GM23338 (cell line): ENCODE measurements at regions not wholly inside any gene's neighbourhood (a gene's known extent, or its start where the extent isn't known, plus 50 kb on each side); places are given as distances from the start of the nearest gene placed in this dataset.

Experiments used
- ATAC-seq: fragments of 200-7000 bp; cut with Tn5 transposase; 3 replicates; pipeline ENCODE4 v1.9.1; 2020
- DNase-seq: peaks from one replicate; pipeline ENCODE4 v3.0.0-alpha.2; 2015; ENCODE audit warnings: low spot score
- H2AFZ ChIP-seq: fragments of 200-600 bp; sonication (generic); 2 replicates; pipeline ENCODE4 v1.8.0; 2016; ENCODE audit warnings: antibody characterized with exemption, mild to moderate bottlenecking, moderate library complexity
- H3F3A ChIP-seq: fragments of 200-600 bp; sonication (generic); replicated peaks from 2 replicates; pipeline ENCODE4 v1.8.0; 2017; ENCODE audit warnings: antibody characterized with exemption, mixed run types, low read depth
- H3K27ac ChIP-seq: fragments of 200-600 bp; sonication (generic); 2 replicates; pipeline ENCODE4 v1.6.1; 2016; ENCODE audit warnings: low read depth
- H3K27me3 ChIP-seq: fragments of 200-600 bp; sonication (generic); 2 replicates; pipeline ENCODE4 v1.8.0; 2016; ENCODE audit warnings: mild to moderate bottlenecking, mixed run types, moderate library complexity; ENCODE audit not compliant: insufficient read depth
- H3K36me3 ChIP-seq: fragments of 200-600 bp; sonication (generic); 2 replicates; pipeline ENCODE4 v1.8.0; 2016; ENCODE audit warnings: mild to moderate bottlenecking; ENCODE audit not compliant: insufficient read depth
- H3K4me1 ChIP-seq: fragments of 200-600 bp; sonication (generic); 2 replicates; pipeline ENCODE4 v1.8.0; 2016; ENCODE audit warnings: mild to moderate bottlenecking, moderate library complexity; ENCODE audit not compliant: insufficient read depth
- H3K4me2 ChIP-seq: fragments of 200-600 bp; sonication (generic); 2 replicates; pipeline ENCODE4 v1.7.1; 2017; ENCODE audit warnings: mixed run types
- H3K4me3 ChIP-seq: fragments of 200-600 bp; sonication (generic); 2 replicates; pipeline ENCODE4 v1.6.1; 2016; ENCODE audit warnings: mixed run types
- H3K79me2 ChIP-seq: fragments of 200-600 bp; sonication (generic); replicated peaks from 2 replicates; pipeline ENCODE4 v1.8.0; 2017; ENCODE audit warnings: mild to moderate bottlenecking; ENCODE audit not compliant: insufficient read depth
- H3K9me2 ChIP-seq: fragments of 200-600 bp; sonication (generic); 2 replicates; pipeline ENCODE4 v1.8.0; 2017; ENCODE audit not compliant: insufficient read depth
- H4K20me1 ChIP-seq: fragments of 200-600 bp; sonication (generic); replicated peaks from 2 replicates; pipeline ENCODE4 v1.8.0; 2017; ENCODE audit warnings: mild to moderate bottlenecking; ENCODE audit not compliant: insufficient read depth
- H3K27ac Mint-ChIP-seq: 2 replicates; pipeline ENCODE4 v1.8.0; 2020; ENCODE audit warnings: inconsistent platforms, mild to moderate bottlenecking, moderate library complexity, mixed read lengths
- H3K27me3 Mint-ChIP-seq: 3 replicates; pipeline ENCODE4 v1.8.0; 2022; ENCODE audit warnings: low read depth, mild to moderate bottlenecking, moderate library complexity, mixed read lengths, inconsistent platforms; ENCODE audit not compliant: insufficient read depth, poor library complexity
- H3K36me3 Mint-ChIP-seq: 3 replicates; pipeline ENCODE4 v1.8.0; 2021; ENCODE audit warnings: low read depth, mild to moderate bottlenecking, inconsistent platforms, moderate library complexity, mixed read lengths
- H3K4me1 Mint-ChIP-seq: 3 replicates; pipeline ENCODE4 v1.8.0; 2020; ENCODE audit warnings: mild to moderate bottlenecking, inconsistent platforms, mixed read lengths
- H3K4me3 Mint-ChIP-seq: 3 replicates; pipeline ENCODE4 v1.8.0; 2021; ENCODE audit warnings: moderate library complexity, mild to moderate bottlenecking, inconsistent platforms, mixed read lengths
- H3K9me3 Mint-ChIP-seq: 3 replicates; pipeline ENCODE4 v1.8.0; 2020; ENCODE audit warnings: moderate library complexity, mild to moderate bottlenecking, inconsistent platforms, mixed read lengths
- CREB1 ChIP-seq: fragments of 250-450 bp; sonication (Bioruptor Pico); IDR thresholded peaks from 2 replicates; pipeline ENCODE4 v1.5.0; 2020; ENCODE audit warnings: low read depth, mild to moderate bottlenecking, moderate library complexity
- EZH2 ChIP-seq: fragments of 200-600 bp; sonication (generic); IDR thresholded peaks from one replicate; pipeline ENCODE4 v1.8.0; 2017; ENCODE audit warnings: antibody characterized with exemption, mild to moderate bottlenecking, low read depth; ENCODE audit not compliant: unreplicated experiment
- NANOG ChIP-seq: IDR thresholded peaks from 2 replicates; pipeline ENCODE4 v1.6.1; 2016; ENCODE audit warnings: antibody characterized with exemption, borderline replicate concordance
- POLR2AphosphoS5 ChIP-seq: IDR thresholded peaks from 2 replicates; pipeline ENCODE4 v1.6.1; 2016; ENCODE audit warnings: antibody characterized with exemption, low read depth
- ZNF114 ChIP-seq: fragments of 250-450 bp; sonication (Bioruptor Pico); IDR thresholded peaks from 2 replicates; pipeline ENCODE4 v1.5.0; 2020; ENCODE audit warnings: mild to moderate bottlenecking, moderate library complexity
- ZNF331 ChIP-seq: fragments of 250-450 bp; sonication (Bioruptor Pico); IDR thresholded peaks from 2 replicates; pipeline ENCODE4 v1.5.0; 2020; ENCODE audit warnings: low read depth, mild to moderate bottlenecking, moderate library complexity
- TF ChIP-seq, protein P1 (sequence below): fragments of 250-450 bp; sonication (Bioruptor Pico); IDR thresholded peaks from 2 replicates; pipeline ENCODE4 v1.5.0; 2020; ENCODE audit warnings: mild to moderate bottlenecking, moderate library complexity
- TF ChIP-seq, protein P2 (sequence below): IDR thresholded peaks from 2 replicates; pipeline ENCODE4 v1.6.1; 2016; ENCODE audit warnings: antibody characterized with exemption

DNA sequence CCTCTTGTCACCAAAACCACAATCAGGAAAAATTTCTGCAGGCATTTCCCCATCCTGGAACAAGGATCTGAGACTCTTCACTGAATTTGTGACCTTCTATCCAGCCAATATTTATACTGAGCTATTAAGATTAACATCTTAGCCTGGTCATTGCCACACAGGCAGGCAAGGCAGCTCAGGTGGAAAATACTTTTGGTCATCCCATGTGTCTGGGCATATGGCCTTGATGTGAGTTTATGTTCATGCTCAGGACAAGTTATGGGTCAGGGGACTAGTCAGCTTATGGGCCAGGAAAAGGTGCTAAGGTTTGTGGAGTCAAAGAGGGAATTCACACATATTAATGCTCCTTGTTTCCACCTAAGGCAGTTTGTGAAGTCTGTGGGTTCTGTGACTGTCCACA is 124.3 kb upstream of the TOP3B start (continued):
- TF ChIP-seq, protein P1, sequence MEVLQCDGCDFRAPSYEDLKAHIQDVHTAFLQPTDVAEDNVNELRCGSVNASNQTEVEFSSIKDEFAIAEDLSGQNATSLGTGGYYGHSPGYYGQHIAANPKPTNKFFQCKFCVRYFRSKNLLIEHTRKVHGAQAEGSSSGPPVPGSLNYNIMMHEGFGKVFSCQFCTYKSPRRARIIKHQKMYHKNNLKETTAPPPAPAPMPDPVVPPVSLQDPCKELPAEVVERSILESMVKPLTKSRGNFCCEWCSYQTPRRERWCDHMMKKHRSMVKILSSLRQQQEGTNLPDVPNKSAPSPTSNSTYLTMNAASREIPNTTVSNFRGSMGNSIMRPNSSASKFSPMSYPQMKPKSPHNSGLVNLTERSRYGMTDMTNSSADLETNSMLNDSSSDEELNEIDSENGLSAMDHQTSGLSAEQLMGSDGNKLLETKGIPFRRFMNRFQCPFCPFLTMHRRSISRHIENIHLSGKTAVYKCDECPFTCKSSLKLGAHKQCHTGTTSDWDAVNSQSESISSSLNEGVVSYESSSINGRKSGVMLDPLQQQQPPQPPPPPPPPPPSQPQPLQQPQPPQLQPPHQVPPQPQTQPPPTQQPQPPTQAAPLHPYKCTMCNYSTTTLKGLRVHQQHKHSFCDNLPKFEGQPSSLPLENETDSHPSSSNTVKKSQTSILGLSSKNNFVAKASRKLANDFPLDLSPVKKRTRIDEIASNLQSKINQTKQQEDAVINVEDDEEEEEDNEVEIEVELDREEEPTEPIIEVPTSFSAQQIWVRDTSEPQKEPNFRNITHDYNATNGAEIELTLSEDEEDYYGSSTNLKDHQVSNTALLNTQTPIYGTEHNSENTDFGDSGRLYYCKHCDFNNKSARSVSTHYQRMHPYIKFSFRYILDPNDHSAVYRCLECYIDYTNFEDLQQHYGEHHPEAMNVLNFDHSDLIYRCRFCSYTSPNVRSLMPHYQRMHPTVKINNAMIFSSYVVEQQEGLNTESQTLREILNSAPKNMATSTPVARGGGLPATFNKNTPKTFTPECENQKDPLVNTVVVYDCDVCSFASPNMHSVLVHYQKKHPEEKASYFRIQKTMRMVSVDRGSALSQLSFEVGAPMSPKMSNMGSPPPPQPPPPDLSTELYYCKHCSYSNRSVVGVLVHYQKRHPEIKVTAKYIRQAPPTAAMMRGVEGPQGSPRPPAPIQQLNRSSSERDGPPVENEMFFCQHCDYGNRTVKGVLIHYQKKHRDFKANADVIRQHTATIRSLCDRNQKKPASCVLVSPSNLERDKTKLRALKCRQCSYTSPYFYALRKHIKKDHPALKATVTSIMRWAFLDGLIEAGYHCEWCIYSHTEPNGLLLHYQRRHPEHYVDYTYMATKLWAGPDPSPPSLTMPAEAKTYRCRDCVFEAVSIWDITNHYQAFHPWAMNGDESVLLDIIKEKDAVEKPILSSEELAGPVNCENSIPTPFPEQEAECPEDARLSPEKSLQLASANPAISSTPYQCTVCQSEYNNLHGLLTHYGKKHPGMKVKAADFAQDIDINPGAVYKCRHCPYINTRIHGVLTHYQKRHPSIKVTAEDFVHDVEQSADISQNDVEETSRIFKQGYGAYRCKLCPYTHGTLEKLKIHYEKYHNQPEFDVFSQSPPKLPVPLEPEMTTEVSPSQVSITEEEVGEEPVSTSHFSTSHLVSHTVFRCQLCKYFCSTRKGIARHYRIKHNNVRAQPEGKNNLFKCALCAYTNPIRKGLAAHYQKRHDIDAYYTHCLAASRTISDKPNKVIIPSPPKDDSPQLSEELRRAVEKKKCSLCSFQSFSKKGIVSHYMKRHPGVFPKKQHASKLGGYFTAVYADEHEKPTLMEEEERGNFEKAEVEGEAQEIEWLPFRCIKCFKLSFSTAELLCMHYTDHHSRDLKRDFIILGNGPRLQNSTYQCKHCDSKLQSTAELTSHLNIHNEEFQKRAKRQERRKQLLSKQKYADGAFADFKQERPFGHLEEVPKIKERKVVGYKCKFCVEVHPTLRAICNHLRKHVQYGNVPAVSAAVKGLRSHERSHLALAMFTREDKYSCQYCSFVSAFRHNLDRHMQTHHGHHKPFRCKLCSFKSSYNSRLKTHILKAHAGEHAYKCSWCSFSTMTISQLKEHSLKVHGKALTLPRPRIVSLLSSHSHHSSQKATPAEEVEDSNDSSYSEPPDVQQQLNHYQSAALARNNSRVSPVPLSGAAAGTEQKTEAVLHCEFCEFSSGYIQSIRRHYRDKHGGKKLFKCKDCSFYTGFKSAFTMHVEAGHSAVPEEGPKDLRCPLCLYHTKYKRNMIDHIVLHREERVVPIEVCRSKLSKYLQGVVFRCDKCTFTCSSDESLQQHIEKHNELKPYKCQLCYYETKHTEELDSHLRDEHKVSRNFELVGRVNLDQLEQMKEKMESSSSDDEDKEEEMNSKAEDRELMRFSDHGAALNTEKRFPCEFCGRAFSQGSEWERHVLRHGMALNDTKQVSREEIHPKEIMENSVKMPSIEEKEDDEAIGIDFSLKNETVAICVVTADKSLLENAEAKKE (CRISPR knock-in tag): no peak
- no peak for TF ChIP-seq CREB1 (CRISPR knock-in tag)
- no peak for TF ChIP-seq POLR2AphosphoS5

DNA sequence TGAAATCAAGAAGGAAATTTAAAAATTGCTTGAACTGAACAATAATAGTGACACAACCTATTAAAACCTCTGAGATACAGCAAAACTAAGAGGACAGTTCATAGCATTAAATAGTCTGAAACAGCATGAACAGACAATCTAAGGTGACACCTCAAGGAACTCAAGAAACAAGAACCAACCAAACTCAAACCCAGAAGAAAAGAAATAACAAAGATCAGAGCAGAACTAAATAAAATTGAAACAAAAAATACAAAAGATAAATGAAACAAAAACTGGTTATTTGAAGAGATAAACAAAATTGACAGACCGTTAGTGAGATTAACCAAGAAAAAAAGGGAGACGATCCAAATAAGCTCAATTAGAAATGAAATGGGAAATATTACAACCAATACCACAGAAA is 122.8 kb upstream of the TOP3B start:
- Mint-ChIP-seq H3K27me3 (peaks cover 73% of the 10 kb centered on the region), H3K4me3 (no peak overlapping the region), H3K27ac (no peak overlapping the region), H3K9me3 (0 out of 3 replicates have a peak, but pooled peaks cover 2% of the 10 kb centered on the region), H3K4me1 (peaks cover 11% of the 10 kb centered on the region), H3K36me3 (no peaks in the 10 kb centered on the region)
- Histone ChIP-seq H3K9me2 (no peaks in the 10 kb centered on the region), H3K27ac (no peak overlapping the region), H4K20me1 (no peaks in the 10 kb centered on the region; the same call in 1 of the 2 replicates), H3K79me2 (no peaks in the 10 kb centered on the region), H3K36me3 (no peaks in the 10 kb centered on the region), H3F3A (no peaks in the 10 kb centered on the region), H2AFZ (no peak overlapping the region), H3K4me1 (peaks cover 10% of the 10 kb centered on the region), H3K4me2 (no peak overlapping the region), H3K27me3 (peaks cover 100% of the 10 kb centered on the region), H3K4me3 (no peak overlapping the region)
- TF ChIP-seq ZNF114 (CRISPR knock-in tag) (no peak), EZH2 (no peak), NANOG (no peak), ZNF331 (no peak), POLR2AphosphoS5 (no peak)
- TF ChIP-seq, protein P1 (CRISPR knock-in tag): no peak
- TF ChIP-seq, protein P2, sequence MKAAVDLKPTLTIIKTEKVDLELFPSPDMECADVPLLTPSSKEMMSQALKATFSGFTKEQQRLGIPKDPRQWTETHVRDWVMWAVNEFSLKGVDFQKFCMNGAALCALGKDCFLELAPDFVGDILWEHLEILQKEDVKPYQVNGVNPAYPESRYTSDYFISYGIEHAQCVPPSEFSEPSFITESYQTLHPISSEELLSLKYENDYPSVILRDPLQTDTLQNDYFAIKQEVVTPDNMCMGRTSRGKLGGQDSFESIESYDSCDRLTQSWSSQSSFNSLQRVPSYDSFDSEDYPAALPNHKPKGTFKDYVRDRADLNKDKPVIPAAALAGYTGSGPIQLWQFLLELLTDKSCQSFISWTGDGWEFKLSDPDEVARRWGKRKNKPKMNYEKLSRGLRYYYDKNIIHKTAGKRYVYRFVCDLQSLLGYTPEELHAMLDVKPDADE: no peak
- ATAC-seq (no peak), DNase-seq (no peak)
